T-cell (primary cell): ENCODE measurements at regions not wholly inside any gene's neighbourhood (a gene's known extent, or its start where the extent isn't known, plus 50 kb on each side); places are given as distances from the start of the nearest gene placed in this dataset.
"Not testable (repeated sequence)": the region's sequence is repeated elsewhere in the genome, so short reads cannot be mapped to it uniquely, and the experiment has no call there.

Source experiments
- ATAC-seq, 4 experiments: fragments of 200-7000 bp in 3 of 4; fragments of 150-1000 bp in 1 of 4; cut with Tn5 transposase; replicated peaks in 1 of 4; 1 replicate in 3 of 4; 2 replicates in 1 of 4; pipeline ENCODE4 v1.10.0; 2021; ENCODE audit warnings: moderate library complexity in 3 of 4, mild to moderate bottlenecking in 2 of 4, moderate number of reproducible peaks in 1 of 4
- CTCF ChIA-PET, 2 donors: fragments of 300-600 bp; sonication (Branson Sonifier 250); formaldehyde crosslinking; loops; one replicate each; lab custom pipeline; 2022; ENCODE audit warnings: antibody characterized with exemption in 2 of 2; lab: Charles Lee
- POLR2A ChIA-PET, 2 donors: fragments of 300-600 bp; sonication (Branson Sonifier 250); formaldehyde crosslinking; loops; one replicate each; lab custom pipeline; 2022; ENCODE audit warnings: antibody characterized with exemption in 2 of 2; lab: Charles Lee
- DNase-seq, 35 experiments: peaks; one replicate each; pipeline versions ENCODE4 v3.0.0 to v3.0.0-alpha.2; 2013 to 2023
- H3K27ac ChIP-seq: one replicate; pipeline ENCODE4 v1.5.1; 2013; ENCODE audit warnings: low read length
- H3K27me3 ChIP-seq, 2 experiments: replicated peaks in 1 of 2; 1 replicate in 1 of 2; 2 replicates in 1 of 2; pipeline versions ENCODE4 v1.6.1 to v1.7.0; 2013; ENCODE audit warnings: low read length in 1 of 2, mixed read lengths in 1 of 2; ENCODE audit not compliant: control insufficient read depth in 2 of 2, insufficient read depth in 2 of 2; ENCODE audit errors: extremely low read depth in 1 of 2
- H3K36me3 ChIP-seq, 2 donors: 1 replicate in 1 of 2; 2 replicates in 1 of 2; pipeline versions ENCODE4 v1.6.1 to v1.7.0; 2013; ENCODE audit warnings: low read length in 1 of 2; ENCODE audit not compliant: control insufficient read depth in 2 of 2, insufficient read depth in 1 of 2; ENCODE audit errors: extremely low read depth in 1 of 2
- H3K4me1 ChIP-seq, 2 experiments: 1 replicate in 1 of 2; 2 replicates in 1 of 2; pipeline versions ENCODE4 v1.6.1 to v1.7.0; 2013; ENCODE audit warnings: low read length in 2 of 2, mixed read lengths in 1 of 2; ENCODE audit not compliant: insufficient read depth in 2 of 2, control insufficient read depth in 1 of 2; ENCODE audit errors: extremely low read depth in 1 of 2
- H3K4me3 ChIP-seq, 2 donors: 1 replicate in 1 of 2; 2 replicates in 1 of 2; pipeline versions ENCODE4 v1.5.1 to v1.7.0; 2013; ENCODE audit warnings: mild to moderate bottlenecking in 2 of 2, low read length in 1 of 2, moderate library complexity in 1 of 2; ENCODE audit not compliant: control insufficient read depth in 1 of 2; ENCODE audit errors: extremely low read depth in 1 of 2
- H3K9me3 ChIP-seq: 2 replicates; pipeline ENCODE4 v1.7.0; 2013
- H3K27ac Mint-ChIP-seq, 2 donors: one replicate each; pipeline ENCODE4 v1.8.0; 2020 to 2021; ENCODE audit warnings: mild to moderate bottlenecking in 2 of 2, mixed read lengths in 2 of 2
- H3K27me3 Mint-ChIP-seq, 2 donors: one replicate each; pipeline ENCODE4 v1.8.0; 2021 to 2022; ENCODE audit warnings: mixed read lengths in 2 of 2
- H3K36me3 Mint-ChIP-seq: one replicate; pipeline ENCODE4 v1.8.0; 2021; ENCODE audit warnings: mixed read lengths
- H3K4me1 Mint-ChIP-seq, 3 donors: one replicate each; pipeline ENCODE4 v1.8.0; 2020 to 2022; ENCODE audit warnings: mixed read lengths in 3 of 3, mild to moderate bottlenecking in 1 of 3
- H3K4me3 Mint-ChIP-seq, 3 donors: one replicate each; pipeline ENCODE4 v1.8.0; 2020 to 2022; ENCODE audit warnings: mild to moderate bottlenecking in 3 of 3, mixed read lengths in 3 of 3, moderate library complexity in 3 of 3
- H3K9me3 Mint-ChIP-seq, 3 donors: one replicate each; pipeline ENCODE4 v1.8.0; 2020 to 2022; ENCODE audit warnings: mixed read lengths in 3 of 3
- WGBS: methylation state at CpG from one replicate; pipeline ENCODE4 v1.1.5; 2013; ENCODE audit warnings: missing lambda C conversion rate; ENCODE audit not compliant: insufficient coverage; 5-methylcytosine and 5-hydroxymethylcytosine counted together

GRCh38 chr18:8882632-8883408 lies 177.5 kb downstream of the MTCL1 start:
- Mint-ChIP-seq H3K9me3 (peaks cover 11 to 30% (median 19%) of the 10 kb centered on the region in 3 donors), H3K36me3 (peaks cover 3% of the 10 kb centered on the region), H3K27ac (no peak overlapping the region), H3K4me1 (no peaks in the 10 kb centered on the region), H3K27me3 (peaks cover 6 to 24% of the 10 kb centered on the region in 2 donors), H3K4me3 (no peak overlapping the region)
- Histone ChIP-seq H3K27ac (no peak overlapping the region), H3K27me3 (no peaks in the 10 kb centered on the region), H3K36me3 (no peaks in the 10 kb centered on the region), H3K4me3 (no peak overlapping the region), H3K9me3 (no peaks in the 10 kb centered on the region), H3K4me1 (no peaks in the 10 kb centered on the region)
- ChIA-PET CTCF (no interaction called here), POLR2A (no interaction called here)
- no peak for ATAC-seq
- no peak for DNase-seq
- WGBS, result 69% methylated on average over 8 of the region's 15 CpGs

- WGBS, result no CpG with 5 or more reads among the region's 1 CpG
- no peaks in the 10 kb centered on the region for H3K9me3 ChIP-seq
- Mint-ChIP-seq H3K4me1 (no peaks in the 10 kb centered on the region), H3K9me3 (peaks cover 13 to 31% (median 22%) of the 10 kb centered on the region in 3 donors), H3K36me3 (peaks cover 3% of the 10 kb centered on the region), H3K27ac (no peak overlapping the region), H3K27me3 (peaks cover 6 to 26% of the 10 kb centered on the region in 2 donors), H3K4me3 (no peak overlapping the region)
- H3K4me1 ChIP-seq, result no peaks in the 10 kb centered on the region
- no peak for DNase-seq
- POLR2A ChIA-PET, result no interaction called here
- no peak overlapping the region for H3K27ac ChIP-seq
- no peaks in the 10 kb centered on the region for H3K36me3 ChIP-seq
- no peak overlapping the region for H3K4me3 ChIP-seq
- H3K27me3 ChIP-seq, result no peaks in the 10 kb centered on the region
- no peak for ATAC-seq
- CTCF ChIA-PET, result no interaction called here
Measured at GRCh38 chr18:8883409-8883668, 178.0 kb downstream of the MTCL1 start.

GRCh38 chr18:8887877-8888276 lies 182.5 kb downstream of the MTCL1 start:
- H3K27me3 ChIP-seq, H3K27ac Mint-ChIP-seq, H3K9me3 ChIP-seq, H3K36me3 ChIP-seq, H3K4me1 Mint-ChIP-seq, H3K4me1 ChIP-seq, H3K27ac ChIP-seq, DNase-seq, H3K36me3 Mint-ChIP-seq, H3K4me3 ChIP-seq, POLR2A ChIA-PET, ATAC-seq, CTCF ChIA-PET, H3K4me3 Mint-ChIP-seq: not testable (repeated sequence)
- no CpG with 5 or more reads among the region's 2 CpGs for WGBS
- H3K9me3 Mint-ChIP-seq, result peaks cover 6 to 17% (median 17%) of the 10 kb centered on the region in 3 donors
- peaks cover 12 to 22% of the 10 kb centered on the region in 2 donors for H3K27me3 Mint-ChIP-seq

- Histone ChIP-seq H3K4me1 (no peaks in the 10 kb centered on the region), H3K9me3 (no peaks in the 10 kb centered on the region), H3K36me3 (no peaks in the 10 kb centered on the region), H3K27me3 (peaks cover 0 to 5% of the 10 kb centered on the region in 2 experiments), H3K27ac (no peak overlapping the region), H3K4me3 (no peak overlapping the region)
- POLR2A ChIA-PET, result interaction anchor here in 1 of 2 donors (0.6 kb wide), 1 partner anchor 110 kb away, joined by 3 read pairs; no protein-coding TSS in a partner anchor
- Mint-ChIP-seq H3K36me3 (no peaks in the 10 kb centered on the region), H3K4me3 (no peak overlapping the region), H3K4me1 (no peaks in the 10 kb centered on the region), H3K27me3 (peaks cover 13 to 22% of the 10 kb centered on the region in 2 donors), H3K9me3 (peaks cover 4 to 15% (median 14%) of the 10 kb centered on the region in 3 donors), H3K27ac (no peak overlapping the region)
- DNase-seq, result no peak
- CTCF ChIA-PET, result no interaction called here
- ATAC-seq, result no peak
- WGBS, result 53% methylated on average over 2 of the region's 2 CpGs
Measured at GRCh38 chr18:8889489-8889888, 184.1 kb downstream of the MTCL1 start.

GRCh38 chr18:8890503-8890902 lies 185.1 kb downstream of the MTCL1 start:
- H3K27me3 ChIP-seq, H3K9me3 ChIP-seq, H3K36me3 ChIP-seq, H3K4me3 Mint-ChIP-seq, DNase-seq, ATAC-seq, H3K4me1 Mint-ChIP-seq, H3K27ac ChIP-seq, H3K4me3 ChIP-seq, H3K4me1 ChIP-seq, POLR2A ChIA-PET, H3K27ac Mint-ChIP-seq, H3K36me3 Mint-ChIP-seq: not testable (repeated sequence)
- Mint-ChIP-seq H3K9me3 (peaks cover 4 to 14% (median 13%) of the 10 kb centered on the region in 3 donors), H3K27me3 (peaks cover 16 to 22% of the 10 kb centered on the region in 2 donors)
- CTCF ChIA-PET, result interaction anchor here in 1 of 2 donors (0.6 kb wide), 1 partner anchor 28 kb away, joined by 4 read pairs; no protein-coding TSS in a partner anchor
- no CpG with 5 or more reads among the region's 3 CpGs for WGBS

GRCh38 chr18:8890957-8891464 lies 185.7 kb downstream of the MTCL1 start:
- H3K27me3 ChIP-seq, result peaks cover 0 to 5% of the 10 kb centered on the region in 2 experiments
- ChIA-PET CTCF (no interaction called here), POLR2A (no interaction called here)
- DNase-seq (no peak), ATAC-seq (no peak)
- H3K4me1 ChIP-seq, result no peaks in the 10 kb centered on the region
- H3K9me3 Mint-ChIP-seq, result peaks cover 4 to 16% (median 10%) of the 10 kb centered on the region in 3 donors
- H3K4me1 Mint-ChIP-seq, result no peaks in the 10 kb centered on the region
- WGBS, result 38% methylated on average over 2 of the region's 4 CpGs
- H3K9me3 ChIP-seq, result no peaks in the 10 kb centered on the region
- no peak overlapping the region for H3K4me3 ChIP-seq
- no peak overlapping the region for H3K27ac ChIP-seq
- no peak overlapping the region for H3K4me3 Mint-ChIP-seq
- H3K36me3 ChIP-seq, result no peaks in the 10 kb centered on the region
- no peak overlapping the region for H3K27ac Mint-ChIP-seq
- H3K27me3 Mint-ChIP-seq, result peaks cover 17 to 21% of the 10 kb centered on the region in 2 donors
- H3K36me3 Mint-ChIP-seq, result no peaks in the 10 kb centered on the region
